ENCODE measurements at regions not wholly inside any gene's neighbourhood (a gene's known extent, or its start where the extent isn't known, plus 50 kb on each side); places are given as distances from the start of the nearest gene placed in this dataset.
"Not testable (repeated sequence)": the region's sequence is repeated elsewhere in the genome, so short reads cannot be mapped to it uniquely, and the experiment has no call there.

- no peak overlapping the region for H2BK5ac ChIP-seq (ENCODE audit: insufficient read length, low read length)
These were observed 80.1 kb upstream of the ALX4 start for GRCh38 chr11:44389963-44390605.

DNA sequence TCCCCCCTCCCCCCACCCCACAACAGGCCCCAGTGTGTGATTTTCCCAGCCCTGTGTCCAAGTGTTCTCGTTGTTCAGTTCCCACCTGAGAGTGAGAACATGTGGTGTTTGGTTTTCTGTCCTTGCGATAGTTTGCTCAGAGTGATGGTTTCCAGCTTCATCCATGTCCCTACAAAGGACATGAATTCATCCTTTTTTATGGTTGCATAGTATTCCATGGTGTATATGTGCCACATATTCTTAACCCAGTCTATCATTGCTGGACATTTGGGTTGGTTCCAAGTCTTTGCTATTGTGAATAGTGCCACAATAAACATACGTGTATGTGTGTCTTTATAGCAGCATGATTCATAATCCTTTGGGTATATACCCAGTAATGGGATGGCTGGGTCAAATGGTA is 81.1 kb upstream of the ALX4 start:
- not testable (repeated sequence) for H2BK12ac ChIP-seq (ENCODE audit: insufficient read length, low read depth, low read length); H4K91ac ChIP-seq (ENCODE audit: insufficient read length, low read depth, low read length); H3K23ac ChIP-seq (ENCODE audit: insufficient read length, low read depth, low read length); H3K23me2 ChIP-seq (ENCODE audit: insufficient read length, low read depth, low read length, poor library complexity, severe bottlenecking); H3K4me1 ChIP-seq (ENCODE audit: insufficient read depth, low read length); H3K79me1 ChIP-seq (ENCODE audit: insufficient read depth, low read depth, low read length, poor library complexity, severe bottlenecking); H2BK120ac ChIP-seq (ENCODE audit: low read depth, low read length, poor library complexity, severe bottlenecking); H2BK20ac ChIP-seq (ENCODE audit: low read depth, low read length, poor library complexity, severe bottlenecking); H2BK15ac ChIP-seq (ENCODE audit: low read depth, low read length); H4K5ac ChIP-seq (ENCODE audit: insufficient read length, low read depth, low read length); H2AK5ac ChIP-seq (ENCODE audit: insufficient read length, low read length); H3K9ac ChIP-seq (ENCODE audit: extremely low read depth, insufficient read length, low read length); H2AFZ ChIP-seq (ENCODE audit: low read length); H3K56ac ChIP-seq (ENCODE audit: insufficient read length, low read depth, low read length); H3K27ac Mint-ChIP-seq; H3K4ac ChIP-seq (ENCODE audit: low read depth, low read length); H3K79me2 ChIP-seq (ENCODE audit: insufficient read depth, low read length); H3K14ac ChIP-seq (ENCODE audit: insufficient read depth, low read length); H3K9me3 ChIP-seq (ENCODE audit: control insufficient read depth, low read depth, low read length); H3K4me2 ChIP-seq (ENCODE audit: insufficient read depth, insufficient read length, low read length); H2BK5ac ChIP-seq (ENCODE audit: insufficient read length, low read length); DNase-seq; H3T11ph ChIP-seq (ENCODE audit: low read length); H3K27ac ChIP-seq (ENCODE audit: insufficient read length, low read depth, low read length); H3K27me3 ChIP-seq (ENCODE audit: insufficient read depth, low read length); H4K20me1 ChIP-seq (ENCODE audit: control insufficient read depth, insufficient read depth, insufficient read length); H3K18ac ChIP-seq (ENCODE audit: insufficient read length, low read depth, low read length); H4K8ac ChIP-seq (replicated peaks; ENCODE audit: insufficient read length, low read depth, low read length); H3K4me3 Mint-ChIP-seq
- Mint-ChIP-seq H3K27me3 (ENCODE audit: low read depth) (peaks cover 50% of the 10 kb centered on the region), H3K9me3 (peaks cover 9 to 14% of the 10 kb centered on the region in 2 experiments), H3K36me3 (ENCODE audit: insufficient read depth in 1 of 3, low read depth in 3 of 3) (peaks cover 3 to 17% (median 4%) of the 10 kb centered on the region in 3 experiments; a peak in 5 of 7 replicates), H3K4me1 (peaks cover 16 to 20% of the 10 kb centered on the region in 2 experiments)
- WGBS (ENCODE audit: extremely low coverage, insufficient read length, low lambda C conversion rate) = no CpG with 5 or more reads among the region's 3 CpGs

More at GRCh38 chr11:44389963-44390605, 80.1 kb upstream of the ALX4 start:
- Histone ChIP-seq H2BK120ac (ENCODE audit: low read depth, low read length, poor library complexity, severe bottlenecking) (no peak overlapping the region), H4K91ac (ENCODE audit: insufficient read length, low read depth, low read length) (no peak overlapping the region), H3K79me2 (ENCODE audit: insufficient read depth, low read length) (no peaks in the 10 kb centered on the region), H3K79me1 (ENCODE audit: insufficient read depth, low read depth, low read length, poor library complexity, severe bottlenecking) (no peaks in the 10 kb centered on the region), H2AFZ (ENCODE audit: low read length) (no peak overlapping the region), H3K9me3 (ENCODE audit: control insufficient read depth, low read depth, low read length) (no peaks in the 10 kb centered on the region), H4K20me1 (ENCODE audit: control insufficient read depth, insufficient read depth, insufficient read length) (no peaks in the 10 kb centered on the region), H3T11ph (ENCODE audit: low read length) (no peak overlapping the region), H2BK20ac (ENCODE audit: low read depth, low read length, poor library complexity, severe bottlenecking) (no peak overlapping the region), H3K27me3 (ENCODE audit: insufficient read depth, low read length) (no peaks in the 10 kb centered on the region), H3K9ac (ENCODE audit: extremely low read depth, insufficient read length, low read length) (no peak overlapping the region), H4K5ac (ENCODE audit: insufficient read length, low read depth, low read length) (no peak overlapping the region), H3K4me2 (ENCODE audit: insufficient read depth, insufficient read length, low read length) (no peak overlapping the region), H3K14ac (ENCODE audit: insufficient read depth, low read length) (no peak overlapping the region), H3K27ac (ENCODE audit: insufficient read length, low read depth, low read length) (no peak overlapping the region), H4K8ac (replicated peaks; ENCODE audit: insufficient read length, low read depth, low read length) (no peak overlapping the region), H3K56ac (ENCODE audit: insufficient read length, low read depth, low read length) (no peak overlapping the region), H3K23me2 (ENCODE audit: insufficient read length, low read depth, low read length, poor library complexity, severe bottlenecking) (peaks cover 3% of the 10 kb centered on the region), H3K18ac (ENCODE audit: insufficient read length, low read depth, low read length) (no peak overlapping the region), H2AK5ac (ENCODE audit: insufficient read length, low read length) (no peak overlapping the region), H2BK15ac (ENCODE audit: low read depth, low read length) (no peak overlapping the region), H3K4ac (ENCODE audit: low read depth, low read length) (no peak overlapping the region), H2BK12ac (ENCODE audit: insufficient read length, low read depth, low read length) (no peak overlapping the region), H3K4me1 (ENCODE audit: insufficient read depth, low read length) (no peaks in the 10 kb centered on the region; the same call in 1 of the 2 replicates), H3K23ac (ENCODE audit: insufficient read length, low read depth, low read length) (no peak overlapping the region)
- no peak for TF ChIP-seq CTCF (conservative IDR thresholded peaks at IDR 0.05)
- no peak overlapping the region for H3K4me3 Mint-ChIP-seq
- no CpG with 5 or more reads among the region's 3 CpGs for WGBS (ENCODE audit: extremely low coverage, insufficient read length, low lambda C conversion rate)
- no peak overlapping the region for H3K27ac Mint-ChIP-seq
- DNase-seq = no peak
- H3K36me3 Mint-ChIP-seq (ENCODE audit: insufficient read depth in 1 of 3, low read depth in 3 of 3) = peaks cover 3 to 17% (median 4%) of the 10 kb centered on the region in 3 experiments; a peak in 5 of 7 replicates
- H3K27me3 Mint-ChIP-seq (ENCODE audit: low read depth) = peaks cover 45% of the 10 kb centered on the region
- peaks cover 9 to 14% of the 10 kb centered on the region in 2 experiments for H3K9me3 Mint-ChIP-seq
- peaks cover 16 to 20% of the 10 kb centered on the region in 2 experiments for H3K4me1 Mint-ChIP-seq
